Endothelial cell (in vitro differentiated cells): ENCODE measurements at regions not wholly inside any gene's neighbourhood (a gene's known extent, or its start where the extent isn't known, plus 50 kb on each side); places are given as distances from the start of the nearest gene placed in this dataset.

Experiments used
- DNase-seq: peaks from one replicate; pipeline ENCODE4 v3.0.0; 2021; ENCODE audit warnings: low spot score
- H3K27ac Mint-ChIP-seq: one replicate; pipeline ENCODE4 v1.8.0; 2021; ENCODE audit warnings: mixed read lengths, inconsistent platforms; ENCODE audit not compliant: unreplicated experiment
- H3K27me3 Mint-ChIP-seq: one replicate; pipeline ENCODE4 v1.8.0; 2021; ENCODE audit warnings: mild to moderate bottlenecking, moderate library complexity, mixed read lengths, inconsistent platforms; ENCODE audit not compliant: unreplicated experiment
- H3K36me3 Mint-ChIP-seq: one replicate; pipeline ENCODE4 v1.8.0; 2021; ENCODE audit warnings: mild to moderate bottlenecking, low read depth, mixed read lengths, inconsistent platforms; ENCODE audit not compliant: unreplicated experiment
- H3K4me1 Mint-ChIP-seq: one replicate; pipeline ENCODE4 v1.8.0; 2021; ENCODE audit warnings: mild to moderate bottlenecking, mixed read lengths, inconsistent platforms; ENCODE audit not compliant: unreplicated experiment
- H3K4me3 Mint-ChIP-seq: one replicate; pipeline ENCODE4 v1.8.0; 2021; ENCODE audit warnings: mild to moderate bottlenecking, mixed read lengths, inconsistent platforms; ENCODE audit not compliant: unreplicated experiment
- H3K9me3 Mint-ChIP-seq: one replicate; pipeline ENCODE4 v1.8.0; 2021; ENCODE audit warnings: mixed read lengths, inconsistent platforms; ENCODE audit not compliant: unreplicated experiment
- TF ChIP-seq, protein P1 (sequence below): fragments of 200-600 bp; sonication (generic); IDR thresholded peaks from one replicate; pipeline ENCODE4 v1.5.0; 2021; ENCODE audit warnings: antibody characterized with exemption; ENCODE audit not compliant: unreplicated experiment

- Mint-ChIP-seq H3K36me3 (peaks cover 15% of the 10 kb centered on the region), H3K4me1 (no peaks in the 10 kb centered on the region), H3K27ac (no peak overlapping the region), H3K27me3 (peaks cover 15% of the 10 kb centered on the region), H3K9me3 (peaks cover 25% of the 10 kb centered on the region), H3K4me3 (no peak overlapping the region)
- TF ChIP-seq, protein P1, sequence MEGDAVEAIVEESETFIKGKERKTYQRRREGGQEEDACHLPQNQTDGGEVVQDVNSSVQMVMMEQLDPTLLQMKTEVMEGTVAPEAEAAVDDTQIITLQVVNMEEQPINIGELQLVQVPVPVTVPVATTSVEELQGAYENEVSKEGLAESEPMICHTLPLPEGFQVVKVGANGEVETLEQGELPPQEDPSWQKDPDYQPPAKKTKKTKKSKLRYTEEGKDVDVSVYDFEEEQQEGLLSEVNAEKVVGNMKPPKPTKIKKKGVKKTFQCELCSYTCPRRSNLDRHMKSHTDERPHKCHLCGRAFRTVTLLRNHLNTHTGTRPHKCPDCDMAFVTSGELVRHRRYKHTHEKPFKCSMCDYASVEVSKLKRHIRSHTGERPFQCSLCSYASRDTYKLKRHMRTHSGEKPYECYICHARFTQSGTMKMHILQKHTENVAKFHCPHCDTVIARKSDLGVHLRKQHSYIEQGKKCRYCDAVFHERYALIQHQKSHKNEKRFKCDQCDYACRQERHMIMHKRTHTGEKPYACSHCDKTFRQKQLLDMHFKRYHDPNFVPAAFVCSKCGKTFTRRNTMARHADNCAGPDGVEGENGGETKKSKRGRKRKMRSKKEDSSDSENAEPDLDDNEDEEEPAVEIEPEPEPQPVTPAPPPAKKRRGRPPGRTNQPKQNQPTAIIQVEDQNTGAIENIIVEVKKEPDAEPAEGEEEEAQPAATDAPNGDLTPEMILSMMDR = no peak
- DNase-seq = no peak
These were observed 378.9 kb upstream of the NUPR2 start for GRCh38 chr7:56495165-56495564.

- Mint-ChIP-seq H3K27ac (no peak overlapping the region), H3K4me3 (no peak overlapping the region), H3K4me1 (no peaks in the 10 kb centered on the region), H3K36me3 (peaks cover 17% of the 10 kb centered on the region), H3K27me3 (peaks cover 15% of the 10 kb centered on the region), H3K9me3 (peaks cover 25% of the 10 kb centered on the region)
- TF ChIP-seq, protein P1 = no peak
- DNase-seq = no peak
These were observed 377.7 kb upstream of the NUPR2 start for GRCh38 chr7:56493704-56494450.

DNA sequence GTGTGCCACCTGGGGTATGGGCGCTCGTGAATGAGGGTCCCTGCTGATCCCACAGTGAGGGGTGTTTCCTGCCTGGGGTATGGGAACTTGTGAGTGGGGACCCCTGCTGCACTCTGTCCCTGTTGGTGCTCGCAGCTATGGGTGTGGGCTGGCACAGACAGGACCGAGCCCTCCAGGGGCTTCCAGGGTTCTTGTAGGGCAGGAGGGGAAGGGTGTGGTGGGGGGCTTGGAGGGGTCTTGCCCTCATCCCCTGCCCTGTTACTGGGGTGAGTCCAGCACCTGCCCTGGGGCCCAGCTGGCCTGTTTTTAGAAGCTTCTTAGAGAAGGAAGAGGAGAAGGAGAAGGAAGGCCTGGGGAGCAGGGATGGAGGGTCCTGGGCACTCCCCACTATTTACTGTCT lies 377.0 kb upstream of the NUPR2 start:
- no peaks in the 10 kb centered on the region for H3K4me1 Mint-ChIP-seq
- TF ChIP-seq, protein P1 = no peak
- peaks cover 29% of the 10 kb centered on the region for H3K9me3 Mint-ChIP-seq
- DNase-seq = no peak
- H3K27me3 Mint-ChIP-seq = peaks cover 15% of the 10 kb centered on the region
- no peak overlapping the region for H3K4me3 Mint-ChIP-seq
- H3K27ac Mint-ChIP-seq = no peak overlapping the region
- H3K36me3 Mint-ChIP-seq = peaks cover 19% of the 10 kb centered on the region

DNA sequence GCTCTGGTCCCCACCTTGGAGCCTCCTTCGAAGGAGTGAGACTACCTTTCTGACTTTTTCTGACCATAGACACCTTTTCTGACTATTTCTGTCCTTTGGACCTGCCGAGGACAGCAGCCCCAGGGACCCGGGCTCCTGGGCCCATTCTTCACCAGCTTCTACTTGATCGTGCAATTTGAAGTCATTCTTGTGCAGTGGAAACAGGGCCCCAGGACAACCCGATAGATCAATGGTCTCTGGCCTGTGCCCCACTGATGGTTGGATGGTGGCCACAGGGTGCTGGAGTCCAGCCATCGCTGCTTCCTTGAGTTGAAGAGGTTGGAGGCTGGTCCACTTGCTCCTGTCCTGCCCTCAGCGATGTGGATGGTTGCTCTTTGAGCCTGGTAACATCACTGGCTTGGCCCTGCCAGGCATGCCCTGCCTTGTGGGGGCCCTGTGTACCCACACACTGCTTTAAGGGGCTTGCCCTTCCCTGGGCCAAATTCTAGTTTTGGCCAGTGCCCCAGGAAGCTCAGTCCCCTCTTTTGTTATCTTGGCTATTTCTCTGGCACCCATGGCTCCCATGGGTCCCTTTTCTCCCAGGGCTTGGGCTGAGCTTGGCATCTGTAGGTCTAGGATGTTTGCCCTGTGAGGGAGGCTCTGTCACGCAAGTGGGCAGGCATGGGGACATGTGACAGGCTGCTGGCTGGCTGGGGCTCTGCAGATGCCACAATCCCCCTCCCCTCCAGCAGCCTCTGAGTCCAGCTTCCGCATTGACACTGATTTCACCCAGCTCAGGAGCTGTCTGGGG lies 375.6 kb upstream of the NUPR2 start:
- Mint-ChIP-seq H3K4me1 (no peaks in the 10 kb centered on the region), H3K4me3 (no peak overlapping the region), H3K27me3 (peaks cover 15% of the 10 kb centered on the region), H3K36me3 (peaks cover 19% of the 10 kb centered on the region), H3K27ac (no peak overlapping the region), H3K9me3 (peaks cover 29% of the 10 kb centered on the region)
- no peak for DNase-seq
- TF ChIP-seq, protein P1 = no peak
